HG02759 (cell line): ENCODE measurements at regions not wholly inside any gene's neighbourhood (a gene's known extent, or its start where the extent isn't known, plus 50 kb on each side); places are given as distances from the start of the nearest gene placed in this dataset.

Experiments used
- ATAC-seq: cut with Tn5 transposase; IDR thresholded peaks from one replicate; pipeline ENCODE4 v1.9.1; 2021; ENCODE audit warnings: mild to moderate bottlenecking, moderate library complexity; ENCODE audit not compliant: unreplicated experiment

- ATAC-seq: no peak
Measured at GRCh38 chr2:576292-576691, 100.9 kb downstream of the TMEM18 start.

GRCh38 chr2:575727-576236, 101.4 kb downstream of the TMEM18 start:
- ATAC-seq: no peak

GRCh38 chr2:575030-575726, 102.0 kb downstream of the TMEM18 start:
- ATAC-seq: no peak

- no peak for ATAC-seq
Measured at GRCh38 chr2:573805-574392, 103.3 kb downstream of the TMEM18 start.

GRCh38 chr2:573025-573424, 104.2 kb downstream of the TMEM18 start:
- no peak for ATAC-seq

- no peak for ATAC-seq
Measured at GRCh38 chr2:569681-570080, 107.5 kb downstream of the TMEM18 start.

GRCh38 chr2:568639-569235, 108.5 kb downstream of the TMEM18 start:
- no peak for ATAC-seq

GRCh38 chr2:567865-568638, 109.2 kb downstream of the TMEM18 start:
- ATAC-seq: no peak

GRCh38 chr2:567496-567864, 109.7 kb downstream of the TMEM18 start:
- ATAC-seq: no peak

GRCh38 chr2:566379-567313, 110.6 kb downstream of the TMEM18 start:
- no peak for ATAC-seq

- ATAC-seq: no peak
Measured at GRCh38 chr2:564471-565181, 112.6 kb downstream of the TMEM18 start.

GRCh38 chr2:563512-563911, 113.7 kb downstream of the TMEM18 start:
- no peak for ATAC-seq

GRCh38 chr2:562391-563364, 114.5 kb downstream of the TMEM18 start:
- no peak for ATAC-seq

- no peak for ATAC-seq
Measured at GRCh38 chr2:558879-559278, 118.3 kb downstream of the TMEM18 start.

- no peak for ATAC-seq
Measured at GRCh38 chr2:558302-558642, 118.9 kb downstream of the TMEM18 start.

- no peak for ATAC-seq
Measured at GRCh38 chr2:557635-558301, 119.4 kb downstream of the TMEM18 start.

- no peak for ATAC-seq
Measured at GRCh38 chr2:556485-556884, 120.7 kb downstream of the TMEM18 start.
